GM18861 (cell line): ENCODE measurements at regions not wholly inside any gene's neighbourhood (a gene's known extent, or its start where the extent isn't known, plus 50 kb on each side); places are given as distances from the start of the nearest gene placed in this dataset.

Source experiments
- ATAC-seq: cut with Tn5 transposase; IDR thresholded peaks from one replicate; pipeline ENCODE4 v1.9.1; 2021; ENCODE audit not compliant: unreplicated experiment

- no peak for ATAC-seq
Measured at GRCh38 chr4:130266814-130267213, 1170.9 kb downstream of the C4orf33 start.

- no peak for ATAC-seq
Measured at GRCh38 chr4:130288576-130288975, 1192.6 kb downstream of the C4orf33 start.

- ATAC-seq = no peak
Measured at GRCh38 chr4:130293692-130294091, 1197.7 kb downstream of the C4orf33 start.

DNA sequence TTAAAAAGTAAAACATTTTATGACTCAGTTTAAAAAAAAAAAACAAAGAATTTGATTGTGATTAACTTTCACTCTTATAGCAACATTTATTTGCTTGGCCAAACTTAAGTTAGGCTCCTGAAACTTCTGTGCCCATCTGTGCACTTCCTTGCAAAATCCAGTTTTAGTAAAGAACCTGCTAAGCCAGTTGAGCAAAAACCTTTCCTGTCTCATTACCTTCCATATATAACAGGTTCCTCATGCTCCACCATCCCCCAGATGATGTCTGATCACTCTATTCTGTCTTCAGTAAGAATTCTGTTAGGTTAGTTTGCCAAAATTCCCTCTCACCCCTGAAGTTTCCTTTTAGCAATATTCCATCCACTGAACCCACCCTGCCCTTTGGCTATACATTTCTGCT is 1200.5 kb downstream of the C4orf33 start:
- ATAC-seq = no peak

DNA sequence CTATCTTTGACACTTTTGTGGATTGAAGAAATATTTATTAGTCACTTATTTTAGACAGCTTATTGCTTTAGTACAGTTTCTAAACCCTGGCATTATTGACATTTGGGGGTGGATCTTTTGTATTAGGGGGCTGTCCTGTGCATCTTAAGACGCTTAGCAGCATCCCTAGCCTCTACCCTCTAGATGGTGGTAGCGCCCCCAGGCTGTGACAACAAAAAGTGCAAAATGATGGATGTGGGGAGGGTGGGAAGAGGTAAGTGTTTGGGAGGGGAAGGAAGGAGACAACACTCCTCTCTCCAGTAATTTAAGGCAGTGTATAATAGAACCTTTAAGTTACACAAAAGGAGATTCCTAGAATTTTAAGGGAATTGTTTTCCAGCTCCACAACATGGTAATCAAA is 1210.6 kb downstream of the C4orf33 start:
- ATAC-seq = no peak

GRCh38 chr4:130309221-130309620 is 1213.3 kb downstream of the C4orf33 start:
- ATAC-seq = no peak

DNA sequence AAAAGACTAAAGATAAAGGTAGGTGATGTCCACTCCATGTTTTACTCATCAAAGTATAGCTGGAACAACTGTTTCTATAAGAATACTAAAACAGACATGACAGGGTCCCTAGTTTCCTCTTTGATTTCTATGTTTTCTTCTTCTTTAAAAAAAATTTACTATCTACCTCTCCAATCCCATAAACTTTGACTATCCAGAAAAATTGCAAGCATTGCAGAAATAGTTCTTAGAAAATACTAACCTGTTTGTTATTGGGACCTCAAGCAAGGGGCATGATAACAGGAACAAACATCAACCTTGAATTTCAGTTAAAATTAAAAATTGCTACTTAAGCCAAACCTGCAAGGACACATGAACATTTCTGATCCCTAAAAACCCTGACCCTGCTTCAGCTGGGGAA is 1226.5 kb downstream of the C4orf33 start:
- ATAC-seq = no peak

- ATAC-seq = no peak
Measured at GRCh38 chr4:130329036-130329435, 1233.1 kb downstream of the C4orf33 start.

DNA sequence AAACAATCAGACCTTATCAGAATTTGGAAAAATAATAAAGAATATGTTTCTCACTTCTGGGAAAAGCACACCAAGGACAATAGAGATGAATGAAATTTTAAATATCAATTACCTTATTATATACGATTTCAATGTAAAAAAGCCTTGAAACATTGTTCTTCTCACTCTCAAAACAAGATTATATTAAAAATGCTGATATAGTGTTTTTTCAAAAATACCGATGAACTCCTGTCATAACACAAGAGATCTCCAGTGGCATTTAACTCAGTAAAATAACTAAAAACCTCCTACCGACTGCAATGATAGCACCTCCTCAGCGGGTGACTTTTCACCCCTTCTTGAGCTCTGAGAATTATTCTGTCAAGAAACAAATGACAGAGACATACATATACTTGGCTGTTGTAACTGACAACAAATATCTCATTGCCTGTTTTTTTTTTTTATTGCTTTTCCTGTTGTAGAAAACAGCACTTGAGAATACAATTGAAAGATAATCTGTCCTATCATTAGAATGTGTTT is 1237.3 kb downstream of the C4orf33 start:
- no peak for ATAC-seq

DNA sequence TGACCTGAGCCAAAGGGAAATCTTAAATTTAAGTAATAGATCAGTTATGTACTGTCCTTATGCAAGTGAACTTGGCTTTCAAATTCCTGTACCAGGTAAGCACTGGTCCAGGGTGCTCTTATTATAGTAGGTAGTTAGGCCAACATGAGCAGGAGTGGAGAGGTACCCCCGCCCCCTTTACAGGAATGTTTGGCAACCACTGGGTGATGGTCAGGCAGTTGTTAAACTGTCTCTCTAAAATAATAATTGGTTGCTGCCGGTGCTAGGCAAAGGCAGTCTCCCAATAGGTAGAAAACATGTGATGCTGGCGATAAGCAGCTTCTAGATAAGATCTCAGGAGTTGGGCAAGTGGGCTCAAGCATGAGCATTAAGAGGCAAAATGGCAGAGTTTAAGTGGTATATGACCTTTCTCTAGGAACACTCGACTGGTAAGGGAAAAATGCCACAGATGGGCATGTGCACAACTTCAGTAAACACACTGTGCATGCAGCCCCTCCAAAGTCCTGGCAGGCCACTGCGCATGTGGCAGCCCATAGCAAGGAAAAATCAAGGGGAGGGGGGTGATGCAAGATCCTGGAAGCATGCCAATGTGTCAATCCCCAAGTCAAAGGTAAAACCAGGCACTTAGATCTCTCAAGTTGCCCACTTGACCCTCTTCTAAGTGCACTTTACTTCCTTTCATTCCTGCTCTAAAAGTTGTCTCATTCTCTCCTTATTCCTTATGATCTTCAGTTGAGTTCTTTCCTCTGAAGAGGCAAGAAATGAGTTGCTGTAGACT is 1239.7 kb downstream of the C4orf33 start:
- no peak for ATAC-seq

DNA sequence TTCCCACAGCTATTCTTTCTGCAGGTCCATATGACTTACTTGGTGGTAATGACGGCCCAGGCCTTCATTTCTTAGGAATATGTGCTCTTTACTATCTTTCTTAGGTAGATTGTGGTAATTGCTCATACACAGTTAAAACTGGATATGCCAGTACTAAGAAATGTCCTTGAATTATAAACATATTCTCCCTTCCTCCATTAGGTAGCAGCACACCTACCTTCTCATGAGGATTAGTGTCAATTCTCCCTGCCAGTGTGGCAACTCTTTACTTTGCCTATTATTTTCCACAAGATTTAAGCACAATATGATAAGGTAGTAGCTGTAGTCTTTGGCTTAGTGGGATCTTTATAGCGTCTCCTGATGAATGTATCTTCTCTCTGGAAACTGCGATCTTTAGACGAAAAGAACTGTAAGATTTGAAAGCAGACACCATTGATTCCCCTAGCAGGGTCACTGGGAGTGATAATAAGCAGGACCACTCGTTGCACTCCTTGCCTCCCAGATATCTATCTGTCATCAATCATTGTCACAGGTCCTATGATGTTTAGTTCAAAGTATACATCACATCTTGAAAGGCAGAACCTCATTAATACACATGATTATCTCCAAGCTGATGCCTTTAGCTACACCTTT is 1240.7 kb downstream of the C4orf33 start:
- peak; percentile 89 for ATAC-seq

GRCh38 chr4:130338851-130339250 is 1242.9 kb downstream of the C4orf33 start:
- no peak for ATAC-seq

DNA sequence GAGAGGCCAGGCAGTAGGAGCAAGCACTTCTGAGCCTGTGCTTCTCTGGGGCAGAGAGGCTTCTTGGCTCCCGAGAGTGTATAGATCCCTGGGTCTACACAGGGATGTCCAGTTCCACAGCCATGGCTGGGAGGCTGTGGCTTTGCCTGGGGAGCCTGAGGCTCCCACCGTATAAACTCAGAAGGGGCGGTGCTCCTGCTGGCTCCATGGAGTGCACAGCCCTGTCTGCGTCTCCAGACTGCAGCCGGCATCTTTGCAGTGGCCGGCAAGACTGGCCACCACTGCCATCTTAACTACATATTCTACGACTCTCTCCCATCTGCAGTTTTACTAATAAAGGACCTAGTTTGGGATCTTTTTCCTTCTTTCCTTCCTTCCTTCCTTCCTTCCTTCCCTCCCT is 1253.8 kb downstream of the C4orf33 start:
- ATAC-seq = no peak

- ATAC-seq = no peak
Measured at GRCh38 chr4:130356873-130357272, 1260.9 kb downstream of the C4orf33 start.

- ATAC-seq = no peak
Measured at GRCh38 chr4:130359542-130359941, 1263.6 kb downstream of the C4orf33 start.

DNA sequence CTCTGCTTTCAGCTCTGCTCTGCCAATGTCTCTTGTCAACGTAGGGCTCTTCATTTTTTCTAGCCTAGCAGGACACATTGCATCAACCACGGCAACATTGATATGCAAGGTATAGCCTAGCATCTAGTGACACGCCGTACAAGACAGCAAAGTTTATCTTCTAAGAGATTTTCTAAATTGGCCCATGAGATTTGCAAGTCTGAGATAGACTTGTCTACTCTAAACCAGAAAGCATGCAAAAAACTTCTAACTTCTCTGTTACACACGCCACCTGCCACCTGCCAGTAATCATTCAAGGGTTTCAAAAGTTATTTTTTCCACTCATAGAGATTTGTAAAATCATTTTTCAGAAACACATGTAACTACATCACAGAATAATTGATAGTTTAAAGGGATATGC is 1265.7 kb downstream of the C4orf33 start:
- no peak for ATAC-seq

- no peak for ATAC-seq
Measured at GRCh38 chr4:130368668-130369067, 1272.7 kb downstream of the C4orf33 start.

GRCh38 chr4:130393231-130393630 is 1297.3 kb downstream of the C4orf33 start:
- ATAC-seq = no peak

- no peak for ATAC-seq
Measured at GRCh38 chr4:130393642-130394041, 1297.7 kb downstream of the C4orf33 start.

DNA sequence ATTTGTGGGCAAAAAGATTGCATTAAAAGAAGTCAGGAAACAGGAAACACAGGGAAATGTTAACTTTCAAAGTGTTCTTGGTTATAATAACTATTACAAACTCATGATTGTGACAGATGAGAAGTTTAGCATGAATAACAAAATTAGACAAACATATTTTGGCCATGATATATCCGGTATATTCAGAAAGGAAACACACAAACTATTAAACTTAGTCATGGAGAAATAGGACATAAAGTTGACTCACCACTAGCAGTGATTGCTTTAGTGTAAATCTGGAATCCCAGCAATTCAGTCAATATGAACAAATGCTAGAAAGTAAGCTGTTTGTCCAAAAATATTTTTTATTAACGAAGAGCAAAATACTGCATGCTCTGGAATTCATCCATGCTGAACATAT is 1299.9 kb downstream of the C4orf33 start:
- no peak for ATAC-seq

DNA sequence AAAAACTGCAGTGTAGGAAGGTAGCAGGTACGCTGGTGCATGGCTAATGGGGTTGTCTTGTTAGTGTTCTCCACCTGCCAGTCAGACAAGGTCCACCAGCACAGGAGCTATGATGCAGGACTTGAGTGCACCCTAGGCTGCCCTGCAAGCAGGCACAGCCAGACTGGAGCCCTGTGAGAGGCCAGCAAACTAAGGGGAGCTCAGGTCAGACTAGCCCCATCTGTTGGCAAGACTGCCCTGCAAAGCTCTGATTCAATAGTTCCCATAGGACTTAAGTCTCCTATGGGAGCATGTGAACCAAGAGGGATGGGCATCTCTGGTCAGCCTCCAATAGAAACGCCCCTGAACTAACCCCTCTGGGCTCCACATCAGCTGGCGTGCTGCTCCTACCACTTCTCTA is 1307.3 kb downstream of the C4orf33 start:
- ATAC-seq = no peak

- ATAC-seq = no peak
Measured at GRCh38 chr4:130416228-130416627, 1320.3 kb downstream of the C4orf33 start.
